HG03432 (cell line): ENCODE measurements at regions not wholly inside any gene's neighbourhood (a gene's known extent, or its start where the extent isn't known, plus 50 kb on each side); places are given as distances from the start of the nearest gene placed in this dataset.

Experiments used
- ATAC-seq: cut with Tn5 transposase; IDR thresholded peaks from one replicate; pipeline ENCODE4 v1.9.1; 2021; ENCODE audit warnings: mild to moderate bottlenecking, moderate library complexity; ENCODE audit not compliant: unreplicated experiment

- ATAC-seq = no peak
Measured at GRCh38 chr18:5646739-5647138, 102.9 kb upstream of the EPB41L3 start.

GRCh38 chr18:5643288-5643687 is 99.5 kb upstream of the EPB41L3 start:
- no peak for ATAC-seq

GRCh38 chr18:5640939-5641338 is 97.1 kb upstream of the EPB41L3 start:
- no peak for ATAC-seq

GRCh38 chr18:5639131-5639530 is 95.3 kb upstream of the EPB41L3 start:
- ATAC-seq = no peak

GRCh38 chr18:5632041-5632440 is 88.2 kb upstream of the EPB41L3 start:
- ATAC-seq = no peak

GRCh38 chr18:5630900-5631413 is 87.2 kb upstream of the EPB41L3 start:
- no peak for ATAC-seq

- ATAC-seq = peak; percentile 85
Measured at GRCh38 chr18:5630057-5630899, 86.5 kb upstream of the EPB41L3 start.

GRCh38 chr18:5628512-5629255 is 84.9 kb upstream of the EPB41L3 start:
- ATAC-seq = no peak

- ATAC-seq = no peak
Measured at GRCh38 chr18:5627776-5628511, 84.1 kb upstream of the EPB41L3 start.

GRCh38 chr18:5626130-5626880 is 82.5 kb upstream of the EPB41L3 start:
- no peak for ATAC-seq

GRCh38 chr18:5625076-5625475 is 81.3 kb upstream of the EPB41L3 start:
- no peak for ATAC-seq

GRCh38 chr18:5622905-5623304 is 79.1 kb upstream of the EPB41L3 start:
- no peak for ATAC-seq

GRCh38 chr18:5620289-5620688 is 76.5 kb upstream of the EPB41L3 start:
- ATAC-seq = no peak

- no peak for ATAC-seq
Measured at GRCh38 chr18:5619376-5619775, 75.6 kb upstream of the EPB41L3 start.

- ATAC-seq = no peak
Measured at GRCh38 chr18:5618047-5618688, 74.4 kb upstream of the EPB41L3 start.

- no peak for ATAC-seq
Measured at GRCh38 chr18:5611221-5611620, 67.4 kb upstream of the EPB41L3 start.

GRCh38 chr18:5608846-5609245 is 65.0 kb upstream of the EPB41L3 start:
- ATAC-seq = no peak

- no peak for ATAC-seq
Measured at GRCh38 chr18:5606951-5607350, 63.2 kb upstream of the EPB41L3 start.

GRCh38 chr18:5604778-5605177 is 61.0 kb upstream of the EPB41L3 start:
- ATAC-seq = no peak

GRCh38 chr18:5603153-5603552 is 59.4 kb upstream of the EPB41L3 start:
- no peak for ATAC-seq
